GM23248 (cell line): ENCODE measurements at regions not wholly inside any gene's neighbourhood (a gene's known extent, or its start where the extent isn't known, plus 50 kb on each side); places are given as distances from the start of the nearest gene placed in this dataset.

ENCODE experiments used
- DNase-seq: peaks from one replicate; pipeline ENCODE4 v3.0.0-alpha.2; 2015
- H2AFZ ChIP-seq: fragments of 200-600 bp; sonication (generic); 2 replicates; pipeline ENCODE4 v1.6.1; 2016; ENCODE audit warnings: antibody characterized with exemption
- H3F3A ChIP-seq: fragments of 200-600 bp; sonication (generic); 2 replicates; pipeline ENCODE4 v1.6.1; 2016; ENCODE audit warnings: mild to moderate bottlenecking, antibody characterized with exemption, mixed run types; ENCODE audit not compliant: insufficient read depth
- H3K27ac ChIP-seq: fragments of 200-600 bp; sonication (generic); 2 replicates; pipeline ENCODE4 v1.5.1; 2016; ENCODE audit warnings: mild to moderate bottlenecking
- H3K27me3 ChIP-seq: fragments of 200-600 bp; sonication (generic); replicated peaks from 2 replicates; pipeline ENCODE4 v1.6.1; 2016; ENCODE audit warnings: mild to moderate bottlenecking; ENCODE audit not compliant: insufficient read depth
- H3K36me3 ChIP-seq: fragments of 200-600 bp; sonication (generic); 2 replicates; pipeline ENCODE4 v1.6.1; 2016; ENCODE audit warnings: low read depth, mild to moderate bottlenecking
- H3K4me1 ChIP-seq: fragments of 200-600 bp; sonication (generic); 2 replicates; pipeline ENCODE4 v1.6.1; 2016; ENCODE audit warnings: mild to moderate bottlenecking; ENCODE audit not compliant: insufficient read depth
- H3K4me2 ChIP-seq: fragments of 200-600 bp; sonication (generic); one replicate; pipeline ENCODE4 v1.6.1; 2016; ENCODE audit warnings: mild to moderate bottlenecking; ENCODE audit not compliant: unreplicated experiment
- H3K4me3 ChIP-seq: fragments of 200-600 bp; sonication (generic); 2 replicates; pipeline ENCODE4 v1.5.1; 2016; ENCODE audit warnings: mild to moderate bottlenecking
- H3K79me2 ChIP-seq: fragments of 200-600 bp; sonication (generic); 2 replicates; pipeline ENCODE4 v1.6.1; 2016; ENCODE audit warnings: mild to moderate bottlenecking; ENCODE audit not compliant: insufficient read depth
- H3K9ac ChIP-seq: fragments of 200-600 bp; sonication (generic); 2 replicates; pipeline ENCODE4 v1.6.1; 2016; ENCODE audit warnings: mild to moderate bottlenecking
- H3K9me2 ChIP-seq: fragments of 200-600 bp; sonication (generic); 2 replicates; pipeline ENCODE4 v1.6.1; 2016; ENCODE audit warnings: mixed run types, mild to moderate bottlenecking, moderate library complexity; ENCODE audit not compliant: insufficient read depth
- H3K9me3 ChIP-seq: fragments of 200-600 bp; sonication (generic); one replicate; pipeline ENCODE4 v1.6.1; 2017; ENCODE audit warnings: low read depth
- H4K20me1 ChIP-seq: fragments of 200-600 bp; sonication (generic); 2 replicates; pipeline ENCODE4 v1.6.0; 2016; ENCODE audit not compliant: insufficient read depth
- EZH2 ChIP-seq: fragments of 200-600 bp; sonication (generic); IDR thresholded peaks from 2 replicates; pipeline ENCODE4 v1.6.1; 2018; ENCODE audit warnings: antibody characterized with exemption, mild to moderate bottlenecking; ENCODE audit not compliant: insufficient read depth, poor library complexity, severe bottlenecking
- EZH2phosphoT487 ChIP-seq: fragments of 200-600 bp; sonication (generic); IDR thresholded peaks from 2 replicates; pipeline ENCODE4 v1.6.1; 2018; ENCODE audit warnings: antibody characterized with exemption, moderate library complexity, mild to moderate bottlenecking, low read depth; ENCODE audit not compliant: insufficient read depth
- WGBS, 2 experiments: methylation state at CpG; one replicate each; pipeline ENCODE4 v1.1.6; 2015 to 2017; ENCODE audit warnings: low lambda C conversion rate in 2 of 2, low coverage in 1 of 2; ENCODE audit errors: missing lambda C conversion rate in 2 of 2; 5-methylcytosine and 5-hydroxymethylcytosine counted together
- in situ Hi-C: fragments of 300-500 bp; cut with MboI; formaldehyde crosslinking; loops from 2 replicates; pipeline ENCODE4 v1.15.0; 2020

DNA sequence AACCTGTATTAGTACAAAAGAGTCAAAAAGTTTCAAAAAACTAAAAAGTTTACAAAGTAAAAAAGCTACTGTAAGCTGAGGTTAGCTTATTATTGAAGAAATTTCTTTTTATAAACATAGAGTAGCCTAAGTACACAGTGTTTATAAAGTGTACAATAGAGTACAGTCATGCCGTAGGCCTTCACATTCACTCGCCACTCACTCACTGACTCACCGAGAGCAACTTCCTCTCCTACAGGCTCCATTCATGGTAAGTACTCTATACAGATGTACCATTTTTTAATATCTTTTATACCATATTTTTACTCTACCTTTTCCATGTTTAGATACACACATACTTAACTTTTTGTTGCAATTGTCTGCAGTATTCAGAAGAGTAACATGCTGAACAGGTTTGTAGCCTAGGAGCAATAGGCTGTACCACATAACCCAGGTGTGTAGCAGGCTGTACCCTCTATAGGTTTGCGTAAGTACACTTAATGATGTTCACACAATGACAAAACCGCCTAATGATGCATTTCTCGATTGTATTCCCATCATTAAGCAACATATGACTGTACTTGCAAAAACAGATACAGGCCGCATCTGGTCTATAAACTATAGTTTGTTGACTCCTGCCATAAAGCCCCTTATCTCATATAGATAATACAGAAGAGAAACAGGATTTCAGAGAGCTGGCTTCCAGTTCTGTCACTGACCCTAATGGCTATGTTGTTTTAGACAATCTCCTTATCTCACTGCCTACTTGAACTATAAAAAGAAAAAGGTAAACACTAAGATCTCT is 438.8 kb downstream of the HTR7 start:
- Histone ChIP-seq H2AFZ (no peak overlapping the region), H3K36me3 (no peaks in the 10 kb centered on the region), H3K79me2 (no peaks in the 10 kb centered on the region), H3F3A (no peaks in the 10 kb centered on the region), H3K4me3 (no peak overlapping the region), H4K20me1 (no peaks in the 10 kb centered on the region), H3K4me1 (no peaks in the 10 kb centered on the region), H3K9me3 (no peaks in the 10 kb centered on the region), H3K4me2 (no peak overlapping the region), H3K27ac (no peak overlapping the region), H3K9ac (no peak overlapping the region), H3K9me2 (no peaks in the 10 kb centered on the region), H3K27me3 (no peaks in the 10 kb centered on the region)
- in situ Hi-C loops = no loop called here
- DNase-seq = no peak
- 51 to 52% methylated on average over 7 of the region's 7 CpGs for WGBS, 2 experiments
- TF ChIP-seq EZH2 (no peak), EZH2phosphoT487 (no peak)

GRCh38 chr10:90420637-90421318 is 437.1 kb downstream of the HTR7 start:
- Histone ChIP-seq H3K4me3 (no peak overlapping the region), H3F3A (no peaks in the 10 kb centered on the region), H3K9ac (no peak overlapping the region), H2AFZ (no peak overlapping the region), H3K4me2 (no peak overlapping the region), H4K20me1 (no peaks in the 10 kb centered on the region), H3K9me3 (no peaks in the 10 kb centered on the region), H3K4me1 (no peaks in the 10 kb centered on the region), H3K27ac (no peak overlapping the region), H3K9me2 (no peaks in the 10 kb centered on the region), H3K79me2 (no peaks in the 10 kb centered on the region), H3K27me3 (no peaks in the 10 kb centered on the region), H3K36me3 (no peaks in the 10 kb centered on the region)
- 5 to 13% methylated on average over 1 of the region's 1 CpG for WGBS, 2 experiments
- no peak for DNase-seq
- no peak for TF ChIP-seq EZH2
- TF ChIP-seq EZH2phosphoT487 = no peak
- in situ Hi-C loops = no loop called here

DNA sequence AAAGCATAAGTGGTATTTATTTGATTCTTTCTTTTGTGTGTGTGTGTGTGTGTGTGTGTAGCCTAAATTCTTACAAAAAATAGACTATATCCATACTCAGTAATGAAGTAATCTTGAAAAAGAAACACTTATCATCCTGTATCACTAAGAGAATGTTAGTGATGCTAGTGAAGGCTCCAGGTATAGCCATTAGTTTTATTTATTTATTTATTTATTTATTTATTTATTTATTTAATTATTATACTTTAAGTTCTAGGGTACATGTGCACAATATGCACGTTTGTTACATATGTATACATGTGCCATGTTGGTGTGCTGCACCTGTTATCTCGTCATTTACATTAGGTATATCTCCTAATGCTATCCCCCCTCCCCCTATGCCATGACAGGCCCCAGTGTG is 436.0 kb downstream of the HTR7 start:
- no peaks in the 10 kb centered on the region for H3K9me3 ChIP-seq
- H3K4me2 ChIP-seq = no peak overlapping the region
- H3K4me1 ChIP-seq = no peaks in the 10 kb centered on the region
- H3F3A ChIP-seq = no peaks in the 10 kb centered on the region
- no peak overlapping the region for H3K4me3 ChIP-seq
- no peaks in the 10 kb centered on the region for H3K79me2 ChIP-seq
- TF ChIP-seq EZH2phosphoT487 (no peak), EZH2 (no peak)
- H2AFZ ChIP-seq = no peak overlapping the region
- H4K20me1 ChIP-seq = no peaks in the 10 kb centered on the region
- H3K36me3 ChIP-seq = no peaks in the 10 kb centered on the region
- WGBS, 2 experiments = 26 to 32% methylated on average over 2 of the region's 2 CpGs
- H3K27me3 ChIP-seq = no peaks in the 10 kb centered on the region
- H3K9me2 ChIP-seq = no peaks in the 10 kb centered on the region
- DNase-seq = no peak
- in situ Hi-C loops = no loop called here
- no peak overlapping the region for H3K27ac ChIP-seq
- no peak overlapping the region for H3K9ac ChIP-seq

GRCh38 chr10:90424730-90425129 is 433.1 kb downstream of the HTR7 start:
- Histone ChIP-seq H3K9me2 (no peaks in the 10 kb centered on the region), H3K27me3 (no peaks in the 10 kb centered on the region), H3K4me2 (no peak overlapping the region), H3K27ac (no peak overlapping the region), H3K79me2 (no peaks in the 10 kb centered on the region), H2AFZ (no peak overlapping the region), H3K36me3 (no peaks in the 10 kb centered on the region), H3F3A (no peaks in the 10 kb centered on the region), H3K4me3 (no peak overlapping the region), H3K4me1 (no peaks in the 10 kb centered on the region), H3K9ac (no peak overlapping the region), H3K9me3 (no peaks in the 10 kb centered on the region), H4K20me1 (no peaks in the 10 kb centered on the region)
- 10 to 11% methylated on average over 1 of the region's 1 CpG for WGBS, 2 experiments
- DNase-seq = no peak
- in situ Hi-C loops = no loop called here
- TF ChIP-seq EZH2phosphoT487 = no peak
- TF ChIP-seq EZH2 = no peak
